Stimulated activated CD4-positive, alpha-beta T cell treated with anti-CD3 and anti-CD28 coated beads, TNF-alpha, amount 100 ng/mL, for 4 hours (primary cell): ENCODE measurements at regions not wholly inside any gene's neighbourhood (a gene's known extent, or its start where the extent isn't known, plus 50 kb on each side); places are given as distances from the start of the nearest gene placed in this dataset.

Source experiments
- DNase-seq, 3 experiments: peaks; one replicate each; pipeline ENCODE4 v3.0.0-alpha.2; 2020; ENCODE audit warnings: low read depth in 3 of 3

GRCh38 chr10:78391585-78391984 is 357.9 kb downstream of the RPS24 start:
- DNase-seq = no peak

- no peak for DNase-seq
Measured at GRCh38 chr10:78392197-78392596, 358.5 kb downstream of the RPS24 start.

GRCh38 chr10:78393094-78393493 is 359.4 kb downstream of the RPS24 start:
- no peak for DNase-seq

- no peak for DNase-seq
Measured at GRCh38 chr10:78394047-78394446, 360.4 kb downstream of the RPS24 start.

GRCh38 chr10:78395162-78395561 is 361.5 kb downstream of the RPS24 start:
- no peak for DNase-seq

GRCh38 chr10:78396754-78397153 is 363.1 kb downstream of the RPS24 start:
- DNase-seq = no peak

GRCh38 chr10:78397786-78398185 is 364.1 kb downstream of the RPS24 start:
- DNase-seq = no peak

GRCh38 chr10:78398382-78398781 is 364.7 kb downstream of the RPS24 start:
- DNase-seq = no peak

GRCh38 chr10:78401624-78402367 is 368.1 kb downstream of the RPS24 start:
- no peak for DNase-seq

- no peak for DNase-seq
Measured at GRCh38 chr10:78402591-78402990, 368.9 kb downstream of the RPS24 start.

- DNase-seq = no peak
Measured at GRCh38 chr10:78403781-78404180, 370.1 kb downstream of the RPS24 start.

- DNase-seq = no peak
Measured at GRCh38 chr10:78404296-78404695, 370.6 kb downstream of the RPS24 start.

GRCh38 chr10:78405231-78405630 is 371.6 kb downstream of the RPS24 start:
- DNase-seq = no peak

- DNase-seq = no peak
Measured at GRCh38 chr10:78405736-78406135, 372.1 kb downstream of the RPS24 start.

GRCh38 chr10:78406648-78407008 is 373.0 kb downstream of the RPS24 start:
- DNase-seq = no peak

- DNase-seq = peak; percentile 16 to 56 (median 53)
Measured at GRCh38 chr10:78407009-78407711, 373.5 kb downstream of the RPS24 start.

- DNase-seq = no peak
Measured at GRCh38 chr10:78407966-78408365, 374.3 kb downstream of the RPS24 start.

- DNase-seq = no peak
Measured at GRCh38 chr10:78408671-78409472, 375.2 kb downstream of the RPS24 start.

- no peak for DNase-seq
Measured at GRCh38 chr10:78410046-78410965, 376.6 kb downstream of the RPS24 start.

GRCh38 chr10:78411716-78412115 is 378.1 kb downstream of the RPS24 start:
- no peak for DNase-seq

GRCh38 chr10:78412605-78413004 is 378.9 kb downstream of the RPS24 start:
- no peak for DNase-seq
